Ishikawa (cell line): ENCODE measurements at regions not wholly inside any gene's neighbourhood (a gene's known extent, or its start where the extent isn't known, plus 50 kb on each side); places are given as distances from the start of the nearest gene placed in this dataset.

ENCODE experiments used
- CEBPB ChIP-seq: IDR thresholded peaks from 2 replicates; pipeline ENCODE4 v1.6.1; 2012
- CREB1 ChIP-seq: IDR thresholded peaks from 2 replicates; pipeline ENCODE4 v1.6.1; 2012; ENCODE audit warnings: low read depth
- EGR1 ChIP-seq: IDR thresholded peaks from 2 replicates; pipeline ENCODE4 v1.6.1; 2012
- EP300 ChIP-seq: IDR thresholded peaks from 2 replicates; pipeline ENCODE4 v1.6.1; 2012; ENCODE audit warnings: borderline replicate concordance
- FOXM1 ChIP-seq: IDR thresholded peaks from 2 replicates; pipeline ENCODE4 v1.6.1; 2012; ENCODE audit warnings: low read depth, borderline replicate concordance
- MAX ChIP-seq: IDR thresholded peaks from 2 replicates; pipeline ENCODE4 v1.6.1; 2012
- NFIC ChIP-seq: IDR thresholded peaks from 2 replicates; pipeline ENCODE4 v1.6.1; 2012
- RAD21 ChIP-seq: IDR thresholded peaks from 2 replicates; pipeline ENCODE4 v1.6.1; 2012; ENCODE audit warnings: low read depth
- REST ChIP-seq: IDR thresholded peaks from 2 replicates; pipeline ENCODE4 v1.6.1; 2012; ENCODE audit warnings: low read depth, mild to moderate bottlenecking
- TAF1 ChIP-seq: IDR thresholded peaks from 2 replicates; pipeline ENCODE4 v1.6.1; 2012; ENCODE audit warnings: low read depth, mild to moderate bottlenecking
- TCF12 ChIP-seq: IDR thresholded peaks from 2 replicates; pipeline ENCODE4 v1.6.1; 2012; ENCODE audit warnings: low read depth
- TEAD4 ChIP-seq: IDR thresholded peaks from 2 replicates; pipeline ENCODE4 v1.6.1; 2012
- USF1 ChIP-seq: IDR thresholded peaks from 2 replicates; pipeline ENCODE4 v1.6.1; 2012
- YY1 ChIP-seq: IDR thresholded peaks from 2 replicates; pipeline ENCODE4 v1.6.1; 2012; ENCODE audit warnings: low read depth
- ZBTB7A ChIP-seq: IDR thresholded peaks from 2 replicates; pipeline ENCODE4 v1.6.1; 2012; ENCODE audit warnings: low read depth

GRCh38 chrX:137930533-137930932 is 364.6 kb downstream of the ZIC3 start:
- TF ChIP-seq CEBPB, result no peak
- no peak for TF ChIP-seq MAX
- no peak for TF ChIP-seq NFIC
- TF ChIP-seq FOXM1, result no peak
- no peak for TF ChIP-seq CREB1
- no peak for TF ChIP-seq TAF1
- TF ChIP-seq EP300, result no peak
- no peak for TF ChIP-seq TEAD4
- TF ChIP-seq RAD21, result no peak
- no peak for TF ChIP-seq ZBTB7A
- no peak for TF ChIP-seq EGR1
- no peak for TF ChIP-seq USF1
- TF ChIP-seq YY1, result no peak
- TF ChIP-seq REST, result no peak
- TF ChIP-seq TCF12, result no peak

GRCh38 chrX:137945470-137945869 is 379.5 kb downstream of the ZIC3 start:
- TF ChIP-seq TAF1 (no peak), REST (no peak), TEAD4 (no peak), NFIC (no peak), MAX (no peak), EGR1 (no peak), CREB1 (no peak), EP300 (no peak), ZBTB7A (no peak), RAD21 (no peak), USF1 (no peak), CEBPB (no peak), TCF12 (no peak), FOXM1 (no peak), YY1 (no peak)

GRCh38 chrX:137969191-137969590 is 403.3 kb downstream of the ZIC3 start:
- TF ChIP-seq CREB1, result no peak
- TF ChIP-seq TCF12, result no peak
- no peak for TF ChIP-seq ZBTB7A
- TF ChIP-seq FOXM1, result no peak
- TF ChIP-seq REST, result no peak
- no peak for TF ChIP-seq NFIC
- TF ChIP-seq CEBPB, result no peak
- TF ChIP-seq EGR1, result no peak
- TF ChIP-seq TEAD4, result no peak
- no peak for TF ChIP-seq YY1
- no peak for TF ChIP-seq TAF1
- TF ChIP-seq RAD21, result no peak
- no peak for TF ChIP-seq USF1
- TF ChIP-seq EP300, result no peak

GRCh38 chrX:137982472-137983172 is 416.7 kb downstream of the ZIC3 start:
- TF ChIP-seq TAF1, result no peak
- TF ChIP-seq USF1, result no peak
- no peak for TF ChIP-seq REST
- TF ChIP-seq FOXM1, result no peak
- TF ChIP-seq ZBTB7A, result no peak
- no peak for TF ChIP-seq RAD21
- no peak for TF ChIP-seq NFIC
- no peak for TF ChIP-seq EGR1
- no peak for TF ChIP-seq EP300
- TF ChIP-seq TEAD4, result no peak
